GM19438 (cell line): ENCODE measurements at regions not wholly inside any gene's neighbourhood (a gene's known extent, or its start where the extent isn't known, plus 50 kb on each side); places are given as distances from the start of the nearest gene placed in this dataset.

Source experiments
- ATAC-seq: cut with Tn5 transposase; IDR thresholded peaks from one replicate; pipeline ENCODE4 v1.9.1; 2021; ENCODE audit warnings: low read depth; ENCODE audit not compliant: unreplicated experiment

- no peak for ATAC-seq
These were observed 447.1 kb downstream of the TXNL1 start for GRCh38 chr18:56191334-56191733.

- no peak for ATAC-seq
These were observed 448.8 kb downstream of the TXNL1 start for GRCh38 chr18:56189615-56190014.

- no peak for ATAC-seq
These were observed 449.7 kb downstream of the TXNL1 start for GRCh38 chr18:56188529-56189275.

GRCh38 chr18:56186319-56186718 lies 452.1 kb downstream of the TXNL1 start:
- ATAC-seq = no peak

GRCh38 chr18:56185126-56185525 lies 453.3 kb downstream of the TXNL1 start:
- ATAC-seq = no peak

- no peak for ATAC-seq
These were observed 461.6 kb downstream of the TXNL1 start for GRCh38 chr18:56176751-56177150.

- ATAC-seq = no peak
These were observed 462.9 kb downstream of the TXNL1 start for GRCh38 chr18:56175330-56176001.

GRCh38 chr18:56173542-56174220 lies 464.7 kb downstream of the TXNL1 start:
- no peak for ATAC-seq

GRCh38 chr18:56172527-56172926 lies 465.9 kb downstream of the TXNL1 start:
- ATAC-seq = no peak

- ATAC-seq = no peak
These were observed 466.5 kb downstream of the TXNL1 start for GRCh38 chr18:56171848-56172247.

- ATAC-seq = no peak
These were observed 470.2 kb downstream of the TXNL1 start for GRCh38 chr18:56168049-56168781.

GRCh38 chr18:56167366-56167765 lies 471.0 kb downstream of the TXNL1 start:
- no peak for ATAC-seq

- no peak for ATAC-seq
These were observed 471.5 kb downstream of the TXNL1 start for GRCh38 chr18:56166914-56167313.

- no peak for ATAC-seq
These were observed 472.6 kb downstream of the TXNL1 start for GRCh38 chr18:56165601-56166355.

GRCh38 chr18:56162311-56163265 lies 475.8 kb downstream of the TXNL1 start:
- ATAC-seq = no peak

GRCh38 chr18:56161566-56162260 lies 476.7 kb downstream of the TXNL1 start:
- ATAC-seq = no peak

- ATAC-seq = no peak
These were observed 479.7 kb downstream of the TXNL1 start for GRCh38 chr18:56158676-56159075.

GRCh38 chr18:56157541-56157940 lies 480.9 kb downstream of the TXNL1 start:
- no peak for ATAC-seq
